K562 (cell line): ENCODE measurements at regions not wholly inside any gene's neighbourhood (a gene's known extent, or its start where the extent isn't known, plus 50 kb on each side); places are given as distances from the start of the nearest gene placed in this dataset.

Experiments used
- ATAC-seq: fragments of 200-7000 bp; cut with Tn5 transposase; 3 replicates; pipeline ENCODE4 v1.9.1; 2020; ENCODE audit warnings: moderate library complexity
- BruUV-seq: library from RNA; stranded (reverse); fragments of 400-500 nt; replicated peaks from 2 replicates; lab custom pipeline; 2021; lab: Mats Ljungman, UMichigan
- CTCF ChIA-PET: fragments of 300-600 bp; formaldehyde crosslinking; extraction: SDS; loops from one replicate; lab custom pipeline; 2021; ENCODE audit warnings: low intra/inter-chr PET ratio; lab: Yijun Ruan, JAX
- POLR2A ChIA-PET: fragments of 300-600, 350-650 bp; sonication (Branson Sonifier 250); formaldehyde crosslinking; extraction: SDS; loops from one replicate; lab custom pipeline; 2021; ENCODE audit warnings: antibody characterized with exemption, inconsistent platforms; lab: Yijun Ruan, JAX
- DNase-seq, 4 experiments: peaks; one replicate each; pipeline versions ENCODE4 v3.0.0 to v3.0.0-alpha.2; 2011 to 2018; ENCODE audit warnings: low spot score in 3 of 4, mixed read lengths in 3 of 4; ENCODE audit errors: extremely low read depth in 1 of 4
- FAIRE-seq: peaks from 2 replicates; lab custom pipeline; 2011; peaks lifted over from hg19 to GRCh38; lab: Jason Lieb, UNC
- H2AFZ ChIP-seq: 2 replicates; pipeline ENCODE4 v1.6.0; 2011; ENCODE audit warnings: low read depth, low read length, control low read depth, inconsistent platforms
- H3K27ac ChIP-seq: fragments of 200-600 bp; 3 replicates; pipeline ENCODE4 v1.8.0; 2011; ENCODE audit warnings: low read depth, mild to moderate bottlenecking, control low read depth, inconsistent platforms, low read length, moderate library complexity, mixed read lengths; ENCODE audit errors: extremely low read depth
- H3K27me3 ChIP-seq, 2 experiments: fragments of 300-600 bp in 1 of 2; 2 replicates in 1 of 2; 3 replicates in 1 of 2; pipeline versions ENCODE4 v1.6.0 to v1.8.0; 2011; ENCODE audit warnings: inconsistent platforms in 2 of 2, low read length in 2 of 2, mild to moderate bottlenecking in 1 of 2, mixed read lengths in 1 of 2, moderate library complexity in 1 of 2; ENCODE audit not compliant: control insufficient read depth in 2 of 2, insufficient read depth in 2 of 2
- H3K36me3 ChIP-seq: fragments of 300-600 bp; 3 replicates; pipeline ENCODE4 v1.8.0; 2011; ENCODE audit warnings: mild to moderate bottlenecking, low read length, inconsistent platforms; ENCODE audit not compliant: control insufficient read depth, insufficient read depth
- H3K4me1 ChIP-seq, 2 experiments: fragments of 200-600 bp in 1 of 2; replicated peaks in 1 of 2; 2 replicates in 1 of 2; 3 replicates in 1 of 2; pipeline versions ENCODE4 v1.5.1 to v1.8.0; 2011; ENCODE audit warnings: inconsistent platforms in 2 of 2, low read length in 2 of 2, mild to moderate bottlenecking in 1 of 2, mixed read lengths in 1 of 2, moderate library complexity in 1 of 2; ENCODE audit not compliant: control insufficient read depth in 2 of 2, insufficient read depth in 2 of 2
- H3K4me2 ChIP-seq: 2 replicates; pipeline ENCODE4 v1.6.1; 2011; ENCODE audit warnings: low read length, control low read depth, inconsistent platforms, mixed read lengths; ENCODE audit not compliant: insufficient read depth
- H3K4me3 ChIP-seq: fragments of 200-600 bp; sonication (generic), shearing (Covaris generic); 2 replicates; pipeline ENCODE4 v1.5.1; 2016; ENCODE audit warnings: control low read depth, inconsistent platforms
- H3K79me2 ChIP-seq: fragments of 200-600 bp; 3 replicates; pipeline ENCODE4 v1.8.0; 2011; ENCODE audit warnings: low read length, inconsistent platforms; ENCODE audit not compliant: control insufficient read depth, insufficient read depth
- H3K9ac ChIP-seq, 2 experiments: 2 replicates each; pipeline versions ENCODE4 v1.6.0 to v1.6.1; 2011; ENCODE audit warnings: low read depth in 2 of 2, low read length in 2 of 2, control low read depth in 1 of 2, inconsistent platforms in 1 of 2, mild to moderate bottlenecking in 1 of 2, mixed read lengths in 1 of 2; ENCODE audit not compliant: insufficient read depth in 1 of 2
- H3K9me1 ChIP-seq: one replicate; pipeline ENCODE4 v1.6.0; 2011; ENCODE audit warnings: inconsistent platforms, mild to moderate bottlenecking, low read length, moderate library complexity; ENCODE audit not compliant: control insufficient read depth, insufficient read depth
- H3K9me3 ChIP-seq: replicated peaks from 2 replicates; pipeline ENCODE4 v1.5.1; 2011; ENCODE audit warnings: low read depth, low read length, inconsistent platforms; ENCODE audit not compliant: control insufficient read depth, insufficient read depth
- H4K20me1 ChIP-seq: replicated peaks from 2 replicates; pipeline ENCODE4 v1.6.1; 2011; ENCODE audit warnings: low read length, inconsistent platforms, mixed read lengths; ENCODE audit not compliant: control insufficient read depth, insufficient read depth
- WGBS: fragments of 100-300 bp; shearing (Covaris generic); methylation state at CpG from one replicate; pipeline ENCODE4 v1.1.6; 2016; ENCODE audit warnings: low coverage, mixed read lengths; ENCODE audit not compliant: insufficient coverage; ENCODE audit errors: missing lambda C conversion rate; 5-methylcytosine and 5-hydroxymethylcytosine counted together
- in situ Hi-C: fragments of 300-500 bp; cut with MboI; formaldehyde crosslinking; loops from 4 replicates; pipeline ENCODE4 v1.15.0; 2018; ENCODE audit warnings: inconsistent platforms, mixed read lengths
- intact Hi-C: fragments of 100-400 bp; cut with micrococcal nuclease; formaldehyde crosslinking; loops from 2 replicates; pipeline ENCODE4 v1.14.2; 2022
- TF ChIP-seq, protein P1 (sequence below): fragments of 450-650 bp; IDR thresholded peaks from 2 replicates; pipeline ENCODE4 v1.6.1; 2016; ENCODE audit warnings: low read depth
- TF ChIP-seq, protein P2 (sequence below): sonication (generic); IDR thresholded peaks from 2 replicates; pipeline ENCODE4 v1.6.1; 2016

DNA sequence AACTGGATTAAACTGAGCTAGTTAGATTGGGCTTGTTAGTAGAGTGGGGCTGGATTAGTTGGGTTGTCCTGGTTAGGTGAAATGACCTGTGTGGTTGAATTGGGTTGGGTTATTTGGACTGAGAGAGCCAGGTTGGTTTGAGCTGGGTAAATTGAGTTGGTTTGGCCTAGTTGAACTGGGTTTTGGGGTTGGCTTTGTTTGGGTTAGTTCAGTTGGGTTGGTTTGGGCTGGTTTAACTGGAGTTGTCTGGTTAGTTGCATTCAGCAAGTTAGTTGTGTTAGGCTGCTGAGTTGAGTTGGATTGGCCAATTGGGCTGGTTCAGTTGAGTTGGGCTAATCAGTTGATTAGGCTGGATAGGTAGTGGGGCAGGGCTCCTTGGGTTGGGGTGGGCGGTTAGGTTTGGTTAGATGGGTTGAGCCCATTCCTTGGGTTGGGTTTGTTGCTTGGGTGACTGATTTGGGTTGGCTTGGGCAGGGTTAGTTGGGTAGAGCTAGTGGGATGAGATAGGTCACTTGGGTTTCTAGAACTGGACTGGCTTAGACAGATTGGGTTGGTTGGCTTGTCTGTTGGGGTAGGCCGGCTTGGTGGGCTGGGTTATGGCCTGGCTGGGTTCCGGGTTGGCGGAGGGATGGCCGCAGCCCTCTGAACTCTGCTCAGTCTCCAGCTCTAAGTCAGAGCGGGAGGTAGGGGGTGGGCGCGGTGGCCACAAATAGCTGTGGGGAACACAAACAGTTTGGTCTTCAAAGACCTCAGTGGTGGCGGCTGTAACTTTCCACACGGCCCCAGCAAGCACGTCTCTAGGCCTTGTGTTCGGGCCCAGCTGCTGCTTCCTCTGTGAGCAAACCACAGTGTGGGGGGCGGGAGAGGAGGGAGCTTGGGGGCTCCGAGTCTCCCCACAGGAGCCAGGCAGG, 67.2 kb upstream of the RUNX3 start:
- no TSS peak for BruUV-seq
- CTCF ChIA-PET: no interaction called here

More for the DNA sequence above, 67.2 kb upstream of the RUNX3 start:
- no peak overlapping the region for H3K27ac ChIP-seq
- no peaks in the 10 kb centered on the region for H3K9me3 ChIP-seq
- H3K4me1 ChIP-seq: no peaks in the 10 kb centered on the region
- H3K27me3 ChIP-seq: peaks cover 30 to 67% of the 10 kb centered on the region in 2 experiments; a peak in 4 of 5 replicates
- POLR2A ChIA-PET: interaction anchor here (0.6 to 1.5 kb wide), 4 partner anchors 9 to 115 kb away, joined by 3 to 6 read pairs (median 4); no protein-coding TSS in a partner anchor
- intact Hi-C loops (no loop called here), in situ Hi-C loops (no loop called here)
- ATAC-seq (no peak), DNase-seq (no peak), FAIRE-seq (no peak)
- H2AFZ ChIP-seq: no peak overlapping the region
- H4K20me1 ChIP-seq: peaks cover 4% of the 10 kb centered on the region; the same call in 1 of the 2 replicates
- no peaks in the 10 kb centered on the region for H3K36me3 ChIP-seq
- WGBS: 9% methylated on average over 14 of the region's 14 CpGs
- no peak overlapping the region for H3K9ac ChIP-seq
- H3K4me2 ChIP-seq: no peak overlapping the region
- no peak overlapping the region for H3K4me3 ChIP-seq
- TF ChIP-seq, protein P1, sequence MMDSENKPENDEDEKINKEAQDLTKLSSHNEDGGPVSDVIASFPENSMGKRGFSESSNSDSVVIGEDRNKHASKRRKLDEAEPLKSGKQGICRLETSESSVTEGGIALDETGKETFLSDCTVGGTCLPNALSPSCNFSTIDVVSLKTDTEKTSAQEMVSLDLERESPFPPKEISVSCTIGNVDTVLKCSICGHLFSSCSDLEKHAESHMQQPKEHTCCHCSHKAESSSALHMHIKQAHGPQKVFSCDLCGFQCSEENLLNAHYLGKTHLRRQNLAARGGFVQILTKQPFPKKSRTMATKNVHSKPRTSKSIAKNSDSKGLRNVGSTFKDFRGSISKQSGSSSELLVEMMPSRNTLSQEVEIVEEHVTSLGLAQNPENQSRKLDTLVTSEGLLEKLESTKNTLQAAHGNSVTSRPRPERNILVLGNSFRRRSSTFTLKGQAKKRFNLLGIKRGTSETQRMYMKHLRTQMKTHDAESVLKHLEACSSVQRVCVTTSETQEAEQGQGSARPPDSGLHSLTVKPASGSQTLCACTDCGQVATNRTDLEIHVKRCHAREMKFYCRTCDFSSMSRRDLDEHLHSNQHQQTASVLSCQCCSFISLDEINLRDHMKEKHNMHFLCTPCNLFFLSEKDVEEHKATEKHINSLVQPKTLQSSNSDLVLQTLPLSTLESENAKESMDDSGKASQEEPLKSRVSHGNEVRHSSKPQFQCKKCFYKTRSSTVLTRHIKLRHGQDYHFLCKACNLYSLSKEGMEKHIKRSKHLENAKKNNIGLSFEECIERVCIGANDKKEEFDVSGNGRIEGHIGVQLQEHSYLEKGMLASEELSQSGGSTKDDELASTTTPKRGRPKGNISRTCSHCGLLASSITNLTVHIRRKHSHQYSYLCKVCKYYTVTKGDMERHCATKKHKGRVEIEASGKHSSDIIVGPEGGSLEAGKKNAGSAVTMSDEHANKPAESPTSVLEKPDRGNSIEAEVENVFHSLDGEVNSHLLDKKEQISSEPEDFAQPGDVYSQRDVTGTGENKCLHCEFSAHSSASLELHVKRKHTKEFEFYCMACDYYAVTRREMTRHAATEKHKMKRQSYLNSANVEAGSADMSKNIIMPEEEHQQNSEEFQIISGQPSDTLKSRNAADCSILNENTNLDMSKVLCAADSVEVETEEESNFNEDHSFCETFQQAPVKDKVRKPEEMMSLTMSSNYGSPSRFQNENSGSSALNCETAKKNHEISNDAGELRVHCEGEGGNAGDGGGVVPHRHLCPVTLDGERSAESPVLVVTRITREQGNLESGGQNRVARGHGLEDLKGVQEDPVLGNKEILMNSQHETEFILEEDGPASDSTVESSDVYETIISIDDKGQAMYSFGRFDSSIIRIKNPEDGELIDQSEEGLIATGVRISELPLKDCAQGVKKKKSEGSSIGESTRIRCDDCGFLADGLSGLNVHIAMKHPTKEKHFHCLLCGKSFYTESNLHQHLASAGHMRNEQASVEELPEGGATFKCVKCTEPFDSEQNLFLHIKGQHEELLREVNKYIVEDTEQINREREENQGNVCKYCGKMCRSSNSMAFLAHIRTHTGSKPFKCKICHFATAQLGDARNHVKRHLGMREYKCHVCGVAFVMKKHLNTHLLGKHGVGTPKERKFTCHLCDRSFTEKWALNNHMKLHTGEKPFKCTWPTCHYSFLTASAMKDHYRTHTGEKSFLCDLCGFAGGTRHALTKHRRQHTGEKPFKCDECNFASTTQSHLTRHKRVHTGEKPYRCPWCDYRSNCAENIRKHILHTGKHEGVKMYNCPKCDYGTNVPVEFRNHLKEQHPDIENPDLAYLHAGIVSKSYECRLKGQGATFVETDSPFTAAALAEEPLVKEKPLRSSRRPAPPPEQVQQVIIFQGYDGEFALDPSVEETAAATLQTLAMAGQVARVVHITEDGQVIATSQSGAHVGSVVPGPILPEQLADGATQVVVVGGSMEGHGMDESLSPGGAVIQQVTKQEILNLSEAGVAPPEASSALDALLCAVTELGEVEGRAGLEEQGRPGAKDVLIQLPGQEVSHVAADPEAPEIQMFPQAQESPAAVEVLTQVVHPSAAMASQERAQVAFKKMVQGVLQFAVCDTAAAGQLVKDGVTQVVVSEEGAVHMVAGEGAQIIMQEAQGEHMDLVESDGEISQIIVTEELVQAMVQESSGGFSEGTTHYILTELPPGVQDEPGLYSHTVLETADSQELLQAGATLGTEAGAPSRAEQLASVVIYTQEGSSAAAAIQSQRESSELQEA: no peak
- TF ChIP-seq, protein P2, sequence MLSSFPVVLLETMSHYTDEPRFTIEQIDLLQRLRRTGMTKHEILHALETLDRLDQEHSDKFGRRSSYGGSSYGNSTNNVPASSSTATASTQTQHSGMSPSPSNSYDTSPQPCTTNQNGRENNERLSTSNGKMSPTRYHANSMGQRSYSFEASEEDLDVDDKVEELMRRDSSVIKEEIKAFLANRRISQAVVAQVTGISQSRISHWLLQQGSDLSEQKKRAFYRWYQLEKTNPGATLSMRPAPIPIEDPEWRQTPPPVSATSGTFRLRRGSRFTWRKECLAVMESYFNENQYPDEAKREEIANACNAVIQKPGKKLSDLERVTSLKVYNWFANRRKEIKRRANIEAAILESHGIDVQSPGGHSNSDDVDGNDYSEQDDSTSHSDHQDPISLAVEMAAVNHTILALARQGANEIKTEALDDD: peak; percentile 96
- H3K9me1 ChIP-seq: no peaks in the 10 kb centered on the region
- H3K79me2 ChIP-seq: no peaks in the 10 kb centered on the region
